ENCODE measurements at regions not wholly inside any gene's neighbourhood (a gene's known extent, or its start where the extent isn't known, plus 50 kb on each side); places are given as distances from the start of the nearest gene placed in this dataset.

- no peaks in the 10 kb centered on the region for H3K9me3 ChIP-seq
- no peaks in the 10 kb centered on the region for H3K4me1 ChIP-seq
- no peak for DNase-seq (ENCODE audit: extremely low spot score)
- H3K27ac ChIP-seq (replicated peaks in 1 of 4): no peak overlapping the region
- no peaks in the 10 kb centered on the region for H3K27me3 ChIP-seq
- no peak overlapping the region for H3K4me3 ChIP-seq
- intact Hi-C loops (cut with DNase I): no loop called here
- H3K36me3 ChIP-seq: no peaks in the 10 kb centered on the region
- TF ChIP-seq POLR2AphosphoS5 (IDR thresholded peaks at IDR 0.05) (no peak), EP300 (IDR thresholded peaks at IDR 0.05) (no peak), POLR2A (IDR thresholded peaks at IDR 0.05; ENCODE audit: low read depth) (no peak)
- TF ChIP-seq, protein P1, sequence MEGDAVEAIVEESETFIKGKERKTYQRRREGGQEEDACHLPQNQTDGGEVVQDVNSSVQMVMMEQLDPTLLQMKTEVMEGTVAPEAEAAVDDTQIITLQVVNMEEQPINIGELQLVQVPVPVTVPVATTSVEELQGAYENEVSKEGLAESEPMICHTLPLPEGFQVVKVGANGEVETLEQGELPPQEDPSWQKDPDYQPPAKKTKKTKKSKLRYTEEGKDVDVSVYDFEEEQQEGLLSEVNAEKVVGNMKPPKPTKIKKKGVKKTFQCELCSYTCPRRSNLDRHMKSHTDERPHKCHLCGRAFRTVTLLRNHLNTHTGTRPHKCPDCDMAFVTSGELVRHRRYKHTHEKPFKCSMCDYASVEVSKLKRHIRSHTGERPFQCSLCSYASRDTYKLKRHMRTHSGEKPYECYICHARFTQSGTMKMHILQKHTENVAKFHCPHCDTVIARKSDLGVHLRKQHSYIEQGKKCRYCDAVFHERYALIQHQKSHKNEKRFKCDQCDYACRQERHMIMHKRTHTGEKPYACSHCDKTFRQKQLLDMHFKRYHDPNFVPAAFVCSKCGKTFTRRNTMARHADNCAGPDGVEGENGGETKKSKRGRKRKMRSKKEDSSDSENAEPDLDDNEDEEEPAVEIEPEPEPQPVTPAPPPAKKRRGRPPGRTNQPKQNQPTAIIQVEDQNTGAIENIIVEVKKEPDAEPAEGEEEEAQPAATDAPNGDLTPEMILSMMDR (IDR thresholded peaks at IDR 0.05): no peak
- WGBS: 59% methylated on average over 2 of the region's 2 CpGs
These were observed 594.3 kb upstream of the ADGRL3 start for GRCh38 chr4:60605646-60606354.

DNA sequence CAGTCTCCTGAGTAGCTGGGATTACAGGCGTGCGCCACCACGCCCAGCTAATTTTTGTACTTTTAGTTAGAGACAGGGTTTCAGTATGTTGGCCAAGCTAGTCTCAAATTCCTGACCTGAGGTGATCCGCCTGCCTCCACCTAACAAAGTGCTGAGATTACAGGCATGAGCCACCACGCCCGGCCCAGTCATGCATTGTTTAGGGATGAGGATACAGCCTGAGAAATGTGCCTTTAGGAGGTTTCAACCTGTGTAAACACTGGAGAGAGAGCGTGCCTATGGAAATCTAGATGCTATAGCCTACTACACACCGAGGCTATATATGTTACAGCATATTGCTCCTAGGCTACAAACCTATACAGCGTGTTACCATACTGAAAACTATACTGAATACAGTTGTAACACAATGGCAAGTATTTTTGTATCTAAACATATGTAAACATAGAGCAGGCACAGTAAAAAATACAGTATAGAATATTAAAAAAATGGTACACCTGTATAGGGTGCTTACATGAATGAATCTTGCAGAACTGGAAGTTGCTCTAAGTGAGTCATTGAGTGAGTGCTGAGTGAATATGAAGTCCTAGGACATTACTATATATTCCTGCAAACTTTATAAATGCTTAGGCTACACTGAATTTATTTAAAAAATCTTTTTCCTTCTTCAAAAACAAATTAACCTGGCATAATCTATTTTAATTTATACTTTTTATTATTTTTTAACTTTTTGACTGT, 588.2 kb upstream of the ADGRL3 start:
- H3K9me3 ChIP-seq: no peaks in the 10 kb centered on the region
- no peaks in the 10 kb centered on the region for H3K36me3 ChIP-seq
- WGBS: 95% methylated on average over 9 of the region's 9 CpGs
- DNase-seq (ENCODE audit: extremely low spot score): no peak
- H3K27me3 ChIP-seq: no peaks in the 10 kb centered on the region
- H3K27ac ChIP-seq (replicated peaks in 1 of 4): no peak overlapping the region
- intact Hi-C loops (cut with DNase I): no loop called here
- TF ChIP-seq, protein P1 (IDR thresholded peaks at IDR 0.05): no peak
- TF ChIP-seq EP300 (IDR thresholded peaks at IDR 0.05): no peak
- no peak for TF ChIP-seq POLR2AphosphoS5 (IDR thresholded peaks at IDR 0.05)
- TF ChIP-seq POLR2A (IDR thresholded peaks at IDR 0.05; ENCODE audit: low read depth): no peak
- H3K4me3 ChIP-seq: no peak overlapping the region
- H3K4me1 ChIP-seq: no peaks in the 10 kb centered on the region

- DNase-seq (ENCODE audit: extremely low spot score): no peak
- Histone ChIP-seq H3K27ac (replicated peaks in 1 of 4) (no peak overlapping the region), H3K27me3 (no peaks in the 10 kb centered on the region), H3K9me3 (no peaks in the 10 kb centered on the region), H3K4me3 (no peak overlapping the region), H3K36me3 (no peaks in the 10 kb centered on the region), H3K4me1 (no peaks in the 10 kb centered on the region)
- intact Hi-C loops (cut with DNase I): no loop called here
- 85% methylated on average over 4 of the region's 4 CpGs for WGBS
- no peak for TF ChIP-seq POLR2AphosphoS5 (IDR thresholded peaks at IDR 0.05)
- TF ChIP-seq EP300 (IDR thresholded peaks at IDR 0.05): no peak
- TF ChIP-seq POLR2A (IDR thresholded peaks at IDR 0.05; ENCODE audit: low read depth): no peak
These were observed 582.4 kb upstream of the ADGRL3 start for GRCh38 chr4:60617731-60618130.

DNA sequence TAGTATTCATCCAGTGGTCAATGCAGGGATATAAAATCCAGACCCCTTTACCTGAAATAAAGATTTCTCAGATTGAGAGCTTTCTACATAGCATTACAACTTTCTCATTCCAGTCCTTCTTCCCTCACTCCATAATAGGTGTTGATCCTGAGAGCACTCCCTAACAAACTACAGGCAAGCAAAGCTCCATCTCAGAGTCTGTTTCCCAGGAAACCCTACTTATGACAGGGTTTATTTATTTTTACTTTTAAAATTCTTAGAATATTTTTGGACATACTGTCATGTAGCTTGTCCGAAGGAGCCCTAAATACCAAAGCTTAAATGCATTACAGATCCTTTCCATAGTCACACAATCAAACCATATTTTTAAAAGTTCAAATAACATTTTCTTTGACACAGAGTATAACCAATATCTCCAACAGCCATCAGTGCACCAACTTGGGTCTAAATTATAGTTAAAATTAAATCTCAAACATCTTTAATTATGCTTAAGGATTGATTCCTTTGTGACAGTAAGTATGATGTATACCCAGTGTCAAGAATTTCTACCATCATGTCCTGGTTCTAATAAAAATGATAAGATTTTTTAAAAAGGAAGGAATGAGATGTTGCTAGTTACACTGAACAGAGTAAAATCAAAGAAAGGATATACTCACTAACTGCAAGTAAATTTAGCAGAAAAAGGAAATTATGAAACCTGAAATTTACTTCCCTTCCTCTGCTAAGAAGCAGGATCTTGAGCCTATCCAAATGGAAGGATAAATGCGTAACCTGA, 580.4 kb upstream of the ADGRL3 start:
- WGBS: 54% methylated on average over 2 of the region's 2 CpGs
- Histone ChIP-seq H3K9me3 (no peaks in the 10 kb centered on the region), H3K4me3 (no peak overlapping the region), H3K4me1 (no peaks in the 10 kb centered on the region), H3K27me3 (no peaks in the 10 kb centered on the region), H3K27ac (replicated peaks in 1 of 4) (no peak overlapping the region), H3K36me3 (no peaks in the 10 kb centered on the region)
- intact Hi-C loops (cut with DNase I): no loop called here
- no peak for DNase-seq (ENCODE audit: extremely low spot score)
- TF ChIP-seq POLR2A (IDR thresholded peaks at IDR 0.05; ENCODE audit: low read depth) (no peak), POLR2AphosphoS5 (IDR thresholded peaks at IDR 0.05) (no peak), EP300 (IDR thresholded peaks at IDR 0.05) (no peak)
- TF ChIP-seq, protein P1 (IDR thresholded peaks at IDR 0.05): no peak

DNA sequence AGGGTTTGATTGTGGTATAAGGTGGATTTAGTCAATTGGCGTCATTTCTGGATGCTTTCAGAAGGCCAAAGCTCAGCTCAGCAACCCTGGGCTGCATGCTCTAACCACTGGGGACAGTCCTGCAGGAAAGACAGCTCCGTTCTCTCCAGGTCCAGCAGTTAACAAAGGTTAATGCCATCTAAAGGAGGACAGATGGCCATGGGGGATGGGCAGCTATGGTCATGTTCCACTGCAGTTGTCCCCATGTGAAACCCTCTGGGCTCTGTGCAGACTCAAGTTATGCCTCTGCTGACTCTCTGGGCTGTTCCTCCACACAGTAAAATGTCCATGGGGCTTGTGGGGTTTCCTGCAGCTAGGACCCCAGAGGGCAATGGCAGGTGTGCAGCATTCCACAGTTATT, 562.1 kb upstream of the ADGRL3 start:
- peaks cover 0 to 17% (median 8%) of the 10 kb centered on the region in 4 donors for H3K9me3 ChIP-seq
- TF ChIP-seq, protein P1 (IDR thresholded peaks at IDR 0.05): no peak
- TF ChIP-seq EP300 (IDR thresholded peaks at IDR 0.05) (no peak), POLR2A (IDR thresholded peaks at IDR 0.05; ENCODE audit: low read depth) (no peak), POLR2AphosphoS5 (IDR thresholded peaks at IDR 0.05) (no peak)
- WGBS: 90% methylated on average over 2 of the region's 2 CpGs
- H3K27me3 ChIP-seq: no peaks in the 10 kb centered on the region
- H3K27ac ChIP-seq (replicated peaks in 1 of 4): no peak overlapping the region
- no peak for DNase-seq (ENCODE audit: extremely low spot score)
- H3K36me3 ChIP-seq: no peaks in the 10 kb centered on the region
- intact Hi-C loops (cut with DNase I): no loop called here
- H3K4me3 ChIP-seq: no peak overlapping the region
- no peaks in the 10 kb centered on the region for H3K4me1 ChIP-seq
